SK-N-SH treated with all-trans-retinoic acid at 6 μM for 48 hours (cell line): ENCODE measurements at regions not wholly inside any gene's neighbourhood (a gene's known extent, or its start where the extent isn't known, plus 50 kb on each side); places are given as distances from the start of the nearest gene placed in this dataset.

Source experiments
- ARNTL ChIP-seq: fragments of 450-650 bp; formaldehyde crosslinking; IDR thresholded peaks from 2 replicates; pipeline ENCODE4 v1.5.0; 2020; ENCODE audit warnings: low read depth, mild to moderate bottlenecking, moderate library complexity, borderline replicate concordance
- BACH2 ChIP-seq: fragments of 250-450 bp; sonication (Bioruptor Pico); IDR thresholded peaks from 2 replicates; pipeline ENCODE4 v1.9.0; 2021; ENCODE audit warnings: mild to moderate bottlenecking, borderline replicate concordance
- ESRRG ChIP-seq: fragments of 250-450 bp; sonication (Bioruptor Pico); IDR thresholded peaks from 2 replicates; pipeline ENCODE4 v1.6.1; 2021; ENCODE audit warnings: mild to moderate bottlenecking
- PPARA ChIP-seq: fragments of 250-450 bp; sonication (Bioruptor Pico); IDR thresholded peaks from 2 replicates; pipeline ENCODE4 v1.5.0; 2020; ENCODE audit warnings: mild to moderate bottlenecking, borderline replicate concordance
- RARB ChIP-seq: fragments of 250-450 bp; sonication (Bioruptor Pico); IDR thresholded peaks from 2 replicates; pipeline ENCODE4 v1.8.0; 2021; ENCODE audit warnings: mild to moderate bottlenecking, moderate library complexity
- TCF4 ChIP-seq: fragments of 250-450 bp; sonication (Bioruptor Pico); IDR thresholded peaks from 2 replicates; pipeline ENCODE4 v1.8.0; 2021; ENCODE audit warnings: mild to moderate bottlenecking, moderate library complexity, borderline replicate concordance
- ZFP3 ChIP-seq: fragments of 250-450 bp; sonication (Bioruptor Pico); IDR thresholded peaks from 2 replicates; pipeline ENCODE4 v1.5.0; 2020; ENCODE audit warnings: mild to moderate bottlenecking, moderate library complexity
- TF ChIP-seq, protein P1 (sequence below): fragments of 250-450 bp; sonication (Bioruptor Pico); IDR thresholded peaks from 2 replicates; pipeline ENCODE4 v1.8.0; 2020; ENCODE audit warnings: mild to moderate bottlenecking, moderate library complexity, borderline replicate concordance

DNA sequence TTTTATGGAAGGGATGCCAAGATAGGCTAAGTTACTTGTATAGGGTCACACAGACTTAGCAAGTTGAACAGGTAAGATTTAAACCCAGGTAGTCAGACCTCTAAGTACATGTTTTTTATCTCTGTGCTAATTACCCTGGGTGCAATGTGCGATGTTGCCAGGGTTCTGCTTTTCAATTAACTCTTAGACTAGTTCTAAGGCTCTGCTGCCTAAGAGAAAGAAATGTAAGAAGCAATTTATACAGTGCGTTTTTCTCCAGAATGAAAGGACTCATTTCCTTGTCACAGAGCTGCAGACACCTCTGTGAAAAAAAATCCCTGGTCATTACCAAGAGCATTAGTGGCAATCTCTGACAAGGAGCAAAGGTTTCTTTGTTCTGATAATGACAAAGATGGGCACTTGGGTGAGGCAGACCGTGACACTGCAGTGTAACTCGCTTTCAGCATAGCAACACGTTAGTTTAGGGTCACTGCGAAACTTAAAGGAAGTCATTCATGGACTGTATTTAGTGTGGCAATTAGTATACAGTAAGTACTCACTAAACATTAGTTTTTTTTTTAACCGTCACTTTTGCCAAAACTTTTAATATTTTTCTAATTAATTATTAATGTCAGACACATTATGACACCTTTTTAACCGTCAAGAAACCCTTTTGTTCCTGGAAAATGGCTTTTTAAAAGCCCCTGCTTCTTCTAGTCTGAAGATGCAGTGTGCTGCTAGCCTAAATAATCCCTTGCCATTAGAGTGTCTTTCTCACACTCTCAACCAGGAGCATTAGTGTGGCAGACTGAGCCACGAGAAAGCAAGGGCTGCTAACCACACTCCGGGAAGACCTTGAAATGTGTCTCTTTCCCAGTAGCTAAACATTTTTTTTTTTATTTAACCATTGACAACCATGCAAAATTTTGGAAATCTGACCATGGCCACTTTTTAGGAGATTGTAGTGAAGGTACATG lies 520.0 kb upstream of the C9orf72 start:
- TF ChIP-seq ARNTL (CRISPR knock-in tag) (no peak), TCF4 (CRISPR knock-in tag) (no peak), ESRRG (CRISPR knock-in tag) (no peak), RARB (no peak), BACH2 (CRISPR knock-in tag) (no peak), PPARA (CRISPR knock-in tag) (no peak), ZFP3 (no peak)
- TF ChIP-seq, protein P1, sequence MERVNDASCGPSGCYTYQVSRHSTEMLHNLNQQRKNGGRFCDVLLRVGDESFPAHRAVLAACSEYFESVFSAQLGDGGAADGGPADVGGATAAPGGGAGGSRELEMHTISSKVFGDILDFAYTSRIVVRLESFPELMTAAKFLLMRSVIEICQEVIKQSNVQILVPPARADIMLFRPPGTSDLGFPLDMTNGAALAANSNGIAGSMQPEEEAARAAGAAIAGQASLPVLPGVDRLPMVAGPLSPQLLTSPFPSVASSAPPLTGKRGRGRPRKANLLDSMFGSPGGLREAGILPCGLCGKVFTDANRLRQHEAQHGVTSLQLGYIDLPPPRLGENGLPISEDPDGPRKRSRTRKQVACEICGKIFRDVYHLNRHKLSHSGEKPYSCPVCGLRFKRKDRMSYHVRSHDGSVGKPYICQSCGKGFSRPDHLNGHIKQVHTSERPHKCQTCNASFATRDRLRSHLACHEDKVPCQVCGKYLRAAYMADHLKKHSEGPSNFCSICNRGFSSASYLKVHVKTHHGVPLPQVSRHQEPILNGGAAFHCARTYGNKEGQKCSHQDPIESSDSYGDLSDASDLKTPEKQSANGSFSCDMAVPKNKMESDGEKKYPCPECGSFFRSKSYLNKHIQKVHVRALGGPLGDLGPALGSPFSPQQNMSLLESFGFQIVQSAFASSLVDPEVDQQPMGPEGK (CRISPR knock-in tag), result no peak
